ENCODE measurements at regions not wholly inside any gene's neighbourhood (a gene's known extent, or its start where the extent isn't known, plus 50 kb on each side); places are given as distances from the start of the nearest gene placed in this dataset.
"Not testable (repeated sequence)": the region's sequence is repeated elsewhere in the genome, so short reads cannot be mapped to it uniquely, and the experiment has no call there.

DNA sequence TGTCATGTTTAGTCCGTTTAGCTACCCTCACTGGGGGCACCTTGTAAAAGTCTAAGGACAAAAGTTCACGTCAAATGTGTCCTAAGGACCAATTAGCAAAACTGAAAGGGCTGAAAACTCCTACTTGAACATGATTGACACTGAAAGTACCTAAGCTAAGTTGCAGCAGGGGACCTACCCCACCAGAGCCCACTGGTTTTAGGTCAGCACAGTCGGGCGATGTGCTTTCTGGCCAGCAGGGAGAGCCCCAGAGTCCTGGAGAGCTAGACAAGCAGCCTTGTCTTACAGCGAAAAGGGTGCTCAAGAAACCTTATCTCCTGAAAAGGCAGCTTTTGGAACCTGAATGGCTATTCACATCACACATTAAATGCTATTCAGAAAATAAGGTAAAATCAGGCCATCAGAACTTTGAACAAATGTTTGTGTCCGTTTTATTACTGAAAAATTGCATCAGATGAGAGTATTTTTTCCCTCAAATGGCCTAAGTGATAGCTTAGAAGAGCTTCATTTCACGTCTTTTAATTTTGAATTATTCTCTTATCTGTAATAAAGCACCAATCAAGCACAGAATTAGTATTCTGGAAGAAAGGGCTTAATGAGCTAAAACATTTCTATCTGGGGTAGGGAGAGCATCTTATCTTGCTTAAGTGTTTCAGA lies 52.2 kb upstream of the MKI67 start:
- DNase-seq (ENCODE audit: low read depth), result no peak

DNA sequence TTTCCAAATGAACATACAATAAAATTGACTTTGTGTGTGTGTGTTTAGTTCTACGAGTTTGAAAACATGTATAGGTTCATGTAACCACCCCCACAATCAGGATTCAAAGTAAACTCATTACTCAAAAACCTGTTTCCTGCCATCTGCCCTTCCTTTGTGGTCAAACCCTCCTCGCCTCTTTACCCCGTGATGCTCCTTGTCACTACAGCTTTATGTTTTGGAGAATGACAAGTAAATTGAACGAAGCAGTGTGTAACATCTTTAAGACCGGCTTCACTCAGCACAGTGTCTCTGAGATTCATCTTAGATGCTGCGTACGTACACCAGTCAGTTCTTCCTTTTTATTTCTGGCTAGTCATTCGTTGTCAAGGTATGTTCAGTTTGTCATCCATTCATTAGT lies 54.6 kb upstream of the MKI67 start:
- DNase-seq (ENCODE audit: low read depth), result no peak

DNA sequence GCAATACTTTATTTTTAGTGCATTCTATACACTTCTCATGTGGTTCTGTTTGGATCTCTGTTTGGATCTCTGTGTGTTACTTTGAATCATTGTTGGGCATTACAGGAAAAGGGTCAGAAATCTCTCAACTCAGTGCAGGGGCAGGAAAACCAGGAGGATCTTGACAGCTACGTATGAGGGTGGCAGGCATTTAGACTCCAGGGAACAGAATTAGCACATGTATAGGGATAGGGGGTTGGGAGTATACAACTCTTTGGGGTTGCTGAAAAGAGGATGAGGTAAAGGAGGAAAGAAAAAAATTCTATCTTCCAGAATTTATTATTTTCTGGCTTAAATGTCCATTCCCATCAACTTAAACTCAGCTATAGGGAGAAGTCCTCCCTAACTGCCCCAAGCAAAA lies 59.4 kb upstream of the MKI67 start:
- no peak for DNase-seq (ENCODE audit: low read depth)

DNA sequence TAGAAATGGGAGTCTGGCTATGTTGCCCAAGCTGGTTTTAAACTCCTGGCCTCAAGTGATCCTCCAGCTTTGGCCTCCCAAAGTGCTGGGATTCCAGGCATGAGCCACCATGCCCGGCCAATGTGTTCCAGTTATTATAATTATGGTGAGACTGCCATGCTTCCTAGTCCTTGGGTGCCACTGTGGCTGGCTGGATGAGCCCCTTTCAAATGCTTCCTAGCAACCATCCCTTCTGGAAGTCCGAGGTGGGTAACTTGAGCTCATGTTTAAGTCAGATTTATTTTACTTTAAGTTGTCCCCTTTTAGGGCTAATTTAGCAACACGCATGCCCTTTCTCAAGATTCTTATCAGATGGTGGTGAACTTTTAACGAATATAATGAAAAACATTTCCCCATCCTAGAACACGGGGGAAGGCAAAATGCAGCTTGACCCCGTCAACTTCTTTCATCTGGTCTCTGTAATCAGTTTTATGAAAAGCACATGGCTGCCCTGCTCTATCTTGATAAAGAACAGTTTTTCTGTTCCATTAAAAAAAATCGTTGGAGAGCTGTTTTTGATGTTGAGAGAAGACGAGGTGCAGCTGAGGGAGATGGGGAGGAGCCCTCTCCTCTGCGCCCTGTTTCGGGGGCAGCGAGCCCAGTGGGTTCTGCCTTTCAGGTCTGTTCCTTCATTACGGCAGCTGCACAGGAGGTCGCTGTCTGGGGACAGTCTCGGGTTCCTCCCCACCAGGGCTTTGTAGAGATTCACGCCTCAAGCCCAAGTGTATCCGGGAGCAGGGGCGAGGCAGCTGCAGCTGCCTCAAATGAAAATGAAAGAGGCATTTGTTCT lies 61.0 kb upstream of the MKI67 start:
- no peak for DNase-seq (ENCODE audit: low read depth)

DNA sequence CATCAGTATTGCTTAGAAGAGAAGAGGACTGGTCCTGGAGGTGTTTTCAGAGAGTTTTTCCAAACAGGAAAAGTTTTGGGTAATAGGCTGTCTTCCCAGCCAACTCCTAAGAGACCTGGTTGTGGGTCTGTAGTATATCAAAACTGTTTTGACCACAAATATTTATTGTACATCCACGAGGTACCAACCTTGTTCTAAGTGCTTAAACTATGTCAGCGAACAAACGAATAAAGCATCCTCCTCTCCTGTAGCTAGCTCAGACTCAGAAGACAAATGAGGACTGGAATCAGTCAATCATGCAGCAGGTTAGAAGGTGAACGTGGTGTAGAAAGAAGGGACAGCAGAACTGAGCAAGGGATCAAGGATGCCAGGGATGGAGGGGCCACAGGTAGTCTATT lies 61.6 kb upstream of the MKI67 start:
- DNase-seq (ENCODE audit: low read depth), result no peak

DNA sequence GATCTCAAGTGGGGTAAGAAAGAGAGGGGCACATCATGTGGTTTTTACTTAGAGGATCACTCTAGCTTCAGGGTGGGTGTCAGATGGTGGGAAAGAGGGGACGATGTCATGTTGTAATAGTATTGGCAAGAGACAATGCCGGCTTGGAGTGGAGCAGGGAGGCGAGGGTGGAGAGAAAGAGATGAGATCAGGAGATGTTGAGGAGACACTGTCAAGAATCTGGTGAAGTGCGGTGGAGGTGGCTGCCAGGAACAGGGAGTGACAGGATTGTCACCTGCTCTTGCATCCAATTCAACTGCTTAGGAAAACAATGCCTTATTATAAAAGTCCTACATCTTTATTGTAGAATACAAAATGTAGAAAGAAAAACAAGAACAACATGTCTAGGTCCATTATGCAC lies 63.0 kb upstream of the MKI67 start:
- DNase-seq (ENCODE audit: low read depth), result no peak

DNA sequence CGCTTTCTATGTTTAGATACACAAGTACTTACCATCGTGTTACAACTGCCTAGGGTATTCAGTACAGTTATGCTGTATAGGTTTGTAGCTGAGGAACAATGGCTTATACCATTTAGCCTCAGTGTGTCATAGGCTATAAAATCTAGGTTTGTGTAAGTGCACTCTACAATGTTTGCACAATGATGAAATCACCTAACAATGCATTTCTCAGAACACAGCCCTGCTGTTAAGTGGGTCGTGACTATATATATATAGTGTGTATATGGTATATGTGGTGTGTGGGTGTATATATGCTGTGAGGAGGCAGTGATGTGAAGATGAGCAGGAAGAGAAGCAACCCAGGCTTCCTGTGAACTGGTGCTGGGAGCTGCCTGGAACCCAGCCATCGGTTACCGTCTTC lies 65.6 kb upstream of the MKI67 start:
- no peak for DNase-seq (ENCODE audit: low read depth)

DNA sequence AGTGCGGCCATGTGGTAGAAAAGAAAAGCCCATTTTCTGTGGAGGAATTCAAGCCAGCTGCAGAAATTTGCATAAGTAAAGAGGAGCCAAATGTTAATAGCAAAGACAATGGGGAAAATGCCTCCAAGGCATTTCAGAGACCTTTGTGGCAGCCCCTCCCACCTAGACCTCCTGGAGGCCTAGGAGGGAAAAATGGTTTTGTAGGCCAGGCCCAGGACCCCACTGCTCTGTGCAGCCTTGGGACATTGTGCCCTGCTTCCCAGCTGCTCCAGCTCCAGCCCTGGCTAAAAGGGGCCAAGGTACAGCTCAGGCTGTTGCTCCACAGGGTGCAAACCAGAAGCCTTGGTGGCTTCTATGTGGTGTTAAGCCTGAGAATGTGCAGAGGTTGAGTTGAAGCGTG lies 75.6 kb upstream of the MKI67 start:
- not testable (repeated sequence) for DNase-seq (ENCODE audit: low read depth)

DNA sequence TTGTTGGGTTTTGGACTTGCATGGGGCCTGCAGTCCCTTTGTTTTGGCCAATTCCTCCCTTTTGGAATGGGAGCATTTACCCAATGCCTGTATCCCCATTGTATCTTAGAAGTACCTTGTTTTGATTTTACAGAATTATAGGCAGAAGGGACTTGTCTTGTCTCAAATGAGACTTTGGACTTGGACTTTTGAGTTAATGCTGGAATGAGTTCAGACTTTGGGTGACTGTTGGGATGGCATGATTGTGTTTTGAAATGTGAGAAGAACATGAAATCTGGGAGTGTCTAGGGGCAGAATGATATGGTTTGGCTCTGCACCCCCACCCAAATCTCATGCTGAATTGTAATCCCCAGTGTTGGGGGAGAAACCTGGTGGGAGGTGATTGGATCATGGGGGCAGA lies 76.8 kb upstream of the MKI67 start:
- no peak for DNase-seq (ENCODE audit: low read depth)

DNA sequence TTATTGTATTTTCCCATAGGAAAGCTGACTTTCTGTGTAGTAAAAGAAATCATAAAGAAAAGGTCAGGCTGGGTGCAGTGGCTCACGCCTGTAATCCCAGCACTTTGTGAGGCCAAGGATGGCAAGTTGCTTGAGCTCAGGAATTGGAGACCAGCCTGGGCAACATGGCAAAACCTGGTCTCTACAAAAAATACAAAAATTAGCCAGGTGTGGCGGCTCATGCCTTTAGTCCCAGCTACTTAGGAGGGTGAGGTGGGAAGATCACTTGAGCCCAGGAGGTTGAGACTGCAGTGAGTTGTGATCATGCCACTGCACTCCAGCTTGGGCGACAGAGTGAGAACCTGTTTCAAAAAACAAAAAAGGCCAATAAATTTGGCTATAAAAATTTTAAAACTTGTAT lies 79.4 kb upstream of the MKI67 start:
- DNase-seq (ENCODE audit: low read depth), result not testable (repeated sequence)

DNA sequence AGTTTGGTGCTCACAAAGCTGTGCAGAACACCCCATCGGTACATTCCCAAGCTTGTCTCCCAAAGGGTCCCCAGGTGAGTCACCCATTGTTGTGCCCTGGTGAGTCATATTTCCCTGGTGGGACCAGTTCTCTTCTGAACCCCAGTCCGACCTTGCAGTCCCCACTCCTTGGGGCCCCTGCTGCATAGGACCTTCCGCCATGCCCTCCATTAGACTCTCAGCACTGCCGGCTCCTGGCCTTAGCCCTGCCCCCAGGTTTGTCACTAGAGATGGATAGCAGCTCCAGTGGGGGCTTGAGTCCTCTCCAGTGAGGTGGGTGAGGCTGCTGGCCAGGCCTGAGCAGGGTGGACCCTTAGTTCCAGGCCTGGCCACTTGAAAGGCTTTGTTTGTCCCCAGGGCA lies 80.5 kb upstream of the MKI67 start:
- no peak for DNase-seq (ENCODE audit: low read depth)

DNA sequence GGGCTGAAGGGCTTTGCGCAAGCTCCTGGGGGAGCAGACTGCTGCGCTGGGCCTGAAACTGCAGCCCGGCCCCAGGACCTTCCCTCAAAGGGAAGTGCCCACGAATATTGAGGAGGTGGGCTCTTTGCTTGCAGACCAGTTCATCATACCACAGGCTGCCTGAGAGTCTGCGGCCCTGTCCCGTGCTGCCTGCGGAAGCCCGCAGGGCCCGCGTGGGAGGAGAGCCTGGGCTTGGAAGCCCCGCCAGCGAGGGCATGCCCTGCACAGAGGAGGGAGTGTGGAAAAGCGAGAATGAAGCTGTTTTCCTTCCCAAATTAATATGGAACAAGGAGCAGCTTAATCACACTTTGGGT lies 83.6 kb upstream of the MKI67 start:
- no peak for DNase-seq (ENCODE audit: low read depth)

DNA sequence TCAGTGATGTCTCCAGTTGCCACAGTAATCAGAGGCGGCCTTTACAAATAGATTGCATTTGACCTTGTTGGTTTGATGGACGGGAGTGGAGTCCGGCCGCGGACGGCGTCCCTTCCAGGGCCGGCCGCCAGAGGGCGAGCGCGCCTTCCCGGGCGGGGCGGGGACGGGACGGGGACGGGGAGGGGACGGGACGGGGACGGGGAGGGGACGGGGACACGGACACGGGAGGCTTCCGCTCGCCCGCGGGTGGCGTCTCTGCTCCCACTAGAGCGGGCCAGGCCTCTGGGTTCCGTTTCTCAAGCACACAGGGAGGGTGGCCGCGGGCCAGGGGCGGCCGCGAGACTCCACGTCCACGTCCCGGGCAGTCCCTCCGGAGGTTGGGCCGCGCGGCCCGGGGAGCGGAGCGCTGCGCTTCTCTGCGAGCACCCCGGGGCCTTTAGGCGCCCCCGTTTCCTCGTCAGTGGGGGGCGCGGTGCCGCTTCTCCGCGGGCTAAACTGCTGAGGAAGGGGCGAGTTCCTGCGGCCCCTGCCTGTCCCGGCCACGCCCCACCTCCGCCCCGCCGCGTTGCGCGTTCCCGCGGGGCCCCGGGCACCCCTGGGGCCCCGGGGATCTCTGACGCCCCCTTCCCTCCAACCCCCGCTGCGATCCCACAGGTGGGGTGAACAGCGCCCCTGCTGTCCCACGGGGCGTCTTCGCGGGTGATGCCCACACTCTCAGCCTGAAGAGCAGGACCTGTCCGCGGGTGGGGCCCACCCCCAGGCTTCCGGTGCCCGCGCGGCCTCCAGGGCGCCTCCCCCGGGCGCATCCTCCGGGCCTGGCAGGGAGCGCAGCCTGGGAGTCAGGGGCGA lies 84.2 kb upstream of the MKI67 start:
- peak; percentile 4 for DNase-seq (ENCODE audit: low read depth)

DNA sequence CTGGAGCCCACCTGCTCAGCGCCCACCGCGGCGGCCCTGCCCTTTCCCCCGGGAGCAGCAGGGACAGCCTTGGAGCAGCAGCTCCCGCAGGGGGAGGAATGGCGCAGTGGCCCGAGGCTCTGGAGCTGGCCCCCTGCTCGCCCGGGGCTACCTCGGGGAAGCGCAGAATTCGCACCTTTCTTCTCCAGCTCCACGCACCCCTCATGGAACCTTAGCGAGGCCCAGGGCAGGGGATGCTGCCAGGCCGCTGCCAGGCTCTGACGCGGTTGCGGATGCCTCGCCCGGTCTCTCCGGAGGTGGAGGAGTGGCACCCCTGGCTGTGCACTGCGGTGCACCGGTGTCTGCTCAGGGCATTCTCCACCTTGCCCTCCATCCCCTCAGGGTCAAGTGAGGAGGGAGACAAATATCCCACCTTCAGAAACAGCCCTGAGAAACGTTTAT lies 84.9 kb upstream of the MKI67 start:
- DNase-seq (ENCODE audit: low read depth), result no peak

DNA sequence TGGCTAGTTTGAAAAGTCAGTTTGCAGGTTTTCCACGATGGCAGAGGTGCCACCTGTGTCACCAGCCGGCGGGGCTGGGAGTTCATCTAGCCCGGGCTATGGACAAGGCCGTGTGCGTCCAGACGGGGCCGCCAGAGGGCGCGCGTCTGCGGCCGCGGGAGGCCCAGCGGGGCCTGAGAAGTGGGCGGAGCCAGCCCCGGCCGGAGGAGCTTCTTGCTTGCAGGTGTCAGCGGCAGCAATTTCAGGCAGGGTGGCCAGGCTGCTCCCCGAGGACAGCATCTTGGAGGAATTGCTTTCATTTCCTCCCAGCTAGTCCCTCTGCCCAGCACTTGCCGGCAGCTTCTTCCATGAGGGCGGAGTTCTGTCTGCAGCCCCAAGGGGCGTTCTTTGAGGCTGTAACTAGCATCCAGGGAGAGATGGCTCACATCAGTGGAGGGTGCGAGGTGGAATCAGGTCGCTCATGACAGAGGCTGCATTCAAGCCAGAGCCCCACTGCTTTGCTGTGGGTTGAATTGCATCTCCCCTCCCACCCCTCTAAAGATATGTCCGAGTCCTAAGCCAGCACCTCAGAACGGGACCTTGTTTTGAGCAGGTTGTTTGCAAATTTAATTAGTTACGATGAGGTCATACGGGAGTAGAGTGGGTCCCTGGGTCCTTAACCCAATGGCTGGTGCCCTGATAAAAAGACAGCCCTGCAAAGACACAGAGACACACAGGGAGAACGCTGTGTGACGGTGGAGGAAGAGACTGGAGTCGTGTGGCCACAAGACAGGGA lies 85.9 kb upstream of the MKI67 start:
- DNase-seq (ENCODE audit: low read depth), result peak; percentile 18

DNA sequence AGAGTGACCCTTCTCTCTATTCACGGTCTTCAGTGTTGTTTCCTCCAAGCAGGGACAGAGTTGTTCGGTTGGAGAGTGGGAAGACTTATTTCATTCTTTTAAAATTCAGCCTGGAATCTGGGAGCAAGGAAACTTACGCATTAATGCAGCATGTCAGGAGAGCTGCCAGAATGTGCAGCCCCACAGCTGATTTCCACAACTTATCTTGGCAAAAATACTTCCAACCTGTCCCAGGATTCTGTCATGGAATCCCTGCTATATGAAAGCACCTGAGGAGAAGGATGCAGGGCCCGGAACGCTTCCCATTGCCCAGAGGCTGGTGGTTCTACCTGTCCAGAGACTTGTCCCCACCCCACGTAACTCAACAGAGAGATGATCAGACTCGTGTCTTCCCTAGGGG lies 86.9 kb upstream of the MKI67 start:
- no peak for DNase-seq (ENCODE audit: low read depth)

DNA sequence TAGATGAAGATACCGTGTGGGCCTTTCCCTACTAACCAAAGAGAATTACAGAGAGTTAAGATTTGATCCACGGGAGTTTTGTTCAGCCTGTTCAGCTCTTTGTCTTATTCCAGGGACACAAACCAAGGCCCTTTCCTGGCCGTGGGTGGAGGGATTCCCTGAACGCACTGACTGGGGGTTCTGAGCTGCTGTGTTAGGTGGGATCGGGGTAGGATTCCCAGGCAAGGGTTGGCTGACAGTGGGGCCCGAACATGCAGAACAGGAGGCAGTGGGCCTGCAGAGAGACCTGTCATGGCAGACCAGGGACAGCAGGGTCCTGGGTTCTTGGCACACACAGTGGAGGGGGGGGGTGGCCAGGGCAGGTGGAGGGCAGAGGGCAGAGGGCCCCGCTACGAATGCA lies 89.5 kb upstream of the MKI67 start:
- no peak for DNase-seq (ENCODE audit: low read depth)

DNA sequence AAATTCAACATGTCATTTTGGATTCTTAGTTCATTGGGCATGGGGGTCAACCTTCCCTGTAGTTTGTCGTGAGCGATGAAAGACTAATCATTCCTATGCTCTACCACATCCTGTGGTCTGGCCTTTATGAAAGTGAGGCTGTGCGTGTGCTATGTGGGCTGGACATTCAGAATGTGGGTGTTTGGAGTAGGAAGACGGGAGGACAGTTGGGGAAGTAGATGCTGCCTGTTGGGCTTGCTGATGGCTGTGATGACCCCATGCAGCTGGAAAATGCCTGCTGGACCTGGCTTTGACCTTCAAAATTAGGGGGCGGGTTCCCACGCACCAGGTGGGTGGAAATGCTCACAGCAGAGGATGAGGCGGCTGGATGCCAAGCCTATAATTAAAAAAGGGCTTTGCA lies 90.9 kb upstream of the MKI67 start:
- no peak for DNase-seq (ENCODE audit: low read depth)

DNA sequence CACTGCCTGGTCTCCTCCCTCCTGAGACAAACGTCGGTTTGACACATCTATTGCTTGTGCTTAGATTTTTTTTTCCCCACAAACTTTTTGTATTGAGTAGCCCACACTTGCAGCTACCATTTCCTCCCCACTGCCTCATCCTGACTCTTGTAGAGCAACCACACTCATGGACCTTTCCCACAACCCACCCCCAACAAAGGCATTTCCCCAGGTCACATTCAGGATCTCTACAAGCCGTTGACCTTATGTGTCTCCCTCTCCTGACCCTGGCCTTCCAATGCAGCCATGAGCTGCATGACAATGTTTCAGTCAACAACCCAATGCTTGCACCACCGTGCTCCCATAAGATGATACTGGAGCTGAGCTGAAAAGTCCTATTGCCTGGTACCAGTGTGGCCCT lies 91.9 kb upstream of the MKI67 start:
- no peak for DNase-seq (ENCODE audit: low read depth)

DNA sequence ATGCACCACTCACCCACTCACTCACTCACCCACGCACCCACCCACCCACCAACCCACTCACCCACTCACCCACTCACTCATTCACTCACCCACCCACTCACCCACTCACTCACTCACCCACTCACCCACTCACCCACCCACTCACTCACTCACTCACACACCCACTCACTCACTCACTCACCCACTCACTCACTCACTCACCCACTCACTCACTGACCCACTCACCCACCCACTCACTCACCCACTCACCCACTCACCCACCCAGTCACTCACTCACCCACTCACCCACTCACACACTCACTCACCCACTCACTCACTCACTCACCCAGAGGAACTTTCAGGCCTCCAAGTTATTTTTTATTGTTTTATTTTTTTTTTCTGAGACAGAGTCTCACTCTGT lies 93.1 kb upstream of the MKI67 start:
- DNase-seq (ENCODE audit: low read depth), result no peak

DNA sequence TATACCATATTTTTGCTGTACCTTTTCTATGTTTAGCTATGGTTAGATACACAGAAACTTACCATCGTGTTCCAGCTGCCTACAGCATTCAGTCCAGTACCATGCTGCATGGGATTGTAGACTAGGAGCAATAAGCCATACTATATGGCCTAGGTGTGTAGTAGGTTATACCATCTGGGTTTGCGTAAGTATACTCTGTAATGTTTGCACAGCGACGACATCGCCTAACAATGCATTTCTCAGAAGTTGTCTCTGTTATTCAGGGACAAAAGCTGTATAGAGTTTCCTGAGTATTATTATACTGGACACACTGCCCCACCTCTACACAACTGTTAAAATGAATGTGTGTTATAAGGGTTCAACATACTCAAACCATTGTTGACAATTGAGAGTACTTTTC lies 93.8 kb upstream of the MKI67 start:
- DNase-seq (ENCODE audit: low read depth), result no peak

DNA sequence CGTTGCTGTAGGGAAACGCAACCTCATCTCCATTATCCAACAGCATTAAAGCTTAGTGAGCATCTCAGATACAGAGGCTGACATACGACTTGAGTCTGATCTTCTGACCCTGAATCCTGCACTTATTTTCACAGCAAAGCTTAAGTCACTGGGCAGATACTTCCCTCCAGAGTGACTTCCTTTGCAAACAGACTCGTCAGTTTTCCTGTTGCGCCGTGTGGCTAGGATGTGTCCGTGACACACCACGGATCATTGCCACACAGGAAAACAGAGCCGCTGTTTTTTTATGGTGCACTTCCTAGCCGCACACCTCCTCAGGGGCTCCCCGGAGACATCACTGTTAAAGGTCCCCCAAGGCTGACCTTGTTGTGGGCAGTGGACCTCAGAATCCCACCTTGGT lies 94.9 kb upstream of the MKI67 start:
- no peak for DNase-seq (ENCODE audit: low read depth)
